MCF 10A (cell line): ENCODE measurements at regions not wholly inside any gene's neighbourhood (a gene's known extent, or its start where the extent isn't known, plus 50 kb on each side); places are given as distances from the start of the nearest gene placed in this dataset.

Source experiments
- BruUV-seq: library from RNA; stranded (reverse); fragments of 400-500 nt; replicated peaks from 2 replicates; lab custom pipeline; 2021; lab: Mats Ljungman, UMichigan
- CTCF ChIA-PET: fragments of 300-600 bp; sonication (Branson Sonifier 250); formaldehyde crosslinking; extraction: SDS; loops from one replicate; lab custom pipeline; 2021; ENCODE audit warnings: antibody characterized with exemption, inconsistent platforms; lab: Yijun Ruan, JAX
- POLR2A ChIA-PET: fragments of 300-600, 350-650 bp; sonication (Branson Sonifier 250); formaldehyde crosslinking; extraction: SDS; loops from one replicate; lab custom pipeline; 2020; ENCODE audit warnings: antibody characterized with exemption, inconsistent platforms; lab: Yijun Ruan, JAX
- DNase-seq: peaks from one replicate; pipeline ENCODE4 v3.0.0-alpha.2; 2018; ENCODE audit not compliant: unreplicated experiment
- H3K27ac Mint-ChIP-seq: one replicate; pipeline ENCODE4 v1.8.0; 2022; ENCODE audit warnings: mild to moderate bottlenecking, low read depth, mixed read lengths; ENCODE audit not compliant: unreplicated experiment
- H3K27me3 Mint-ChIP-seq: one replicate; pipeline ENCODE4 v1.8.0; 2022; ENCODE audit warnings: mixed read lengths; ENCODE audit not compliant: insufficient read depth, unreplicated experiment
- H3K36me3 Mint-ChIP-seq: one replicate; pipeline ENCODE4 v1.8.0; 2022; ENCODE audit warnings: mild to moderate bottlenecking, moderate library complexity, mixed read lengths; ENCODE audit not compliant: insufficient read depth, unreplicated experiment
- H3K4me1 Mint-ChIP-seq: one replicate; pipeline ENCODE4 v1.8.0; 2022; ENCODE audit warnings: mixed read lengths; ENCODE audit not compliant: insufficient read depth, unreplicated experiment
- H3K4me3 Mint-ChIP-seq: one replicate; pipeline ENCODE4 v1.8.0; 2022; ENCODE audit warnings: mild to moderate bottlenecking, moderate library complexity, mixed read lengths; ENCODE audit not compliant: unreplicated experiment
- H3K9me3 Mint-ChIP-seq: one replicate; pipeline ENCODE4 v1.8.0; 2022; ENCODE audit warnings: mixed read lengths; ENCODE audit not compliant: unreplicated experiment
- intact Hi-C: fragments of 100-400 bp; cut with micrococcal nuclease; formaldehyde crosslinking; loops from 2 replicates; pipeline ENCODE4 v1.14.1; 2022
- TF ChIP-seq, protein P1 (sequence below): fragments of 200-600 bp; IDR thresholded peaks from one replicate; pipeline ENCODE4 v1.8.0; 2022; ENCODE audit warnings: antibody characterized with exemption, mild to moderate bottlenecking; ENCODE audit not compliant: unreplicated experiment

DNA sequence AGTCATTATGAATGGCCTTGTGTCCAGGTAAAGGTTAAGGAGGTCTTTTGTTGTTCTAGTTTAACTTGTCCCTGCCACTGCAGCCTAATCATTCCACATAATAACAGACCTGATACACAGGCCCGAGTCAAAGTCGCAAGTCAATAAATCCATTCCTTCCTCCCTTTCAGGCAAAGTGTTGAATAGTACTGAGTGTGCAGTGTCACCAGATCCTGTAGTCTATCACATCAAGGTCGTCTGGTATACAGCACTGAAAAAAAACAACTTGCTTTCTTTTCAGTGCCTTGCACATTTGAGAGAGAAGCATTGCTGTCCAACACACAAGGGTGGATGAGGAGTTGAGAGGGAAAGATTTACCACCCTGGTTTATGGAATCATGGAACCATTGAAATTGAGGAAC is 606.2 kb downstream of the BCL11A start:
- DNase-seq: no peak
- CTCF ChIA-PET: interaction anchor here (0.8 kb wide), 1 partner anchor 17 kb away, joined by 5 read pairs; no protein-coding TSS in a partner anchor
- Mint-ChIP-seq H3K9me3 (no peaks in the 10 kb centered on the region), H3K4me1 (no peaks in the 10 kb centered on the region), H3K27ac (no peak overlapping the region), H3K36me3 (no peaks in the 10 kb centered on the region), H3K27me3 (no peaks in the 10 kb centered on the region), H3K4me3 (no peak overlapping the region)
- POLR2A ChIA-PET: interaction anchor here (0.7 to 1.1 kb wide), 2 partner anchors 36 to 362 kb away, joined by 3 to 4 read pairs; no protein-coding TSS in a partner anchor
- intact Hi-C loops: no loop called here
- BruUV-seq: no TSS peak
- TF ChIP-seq, protein P1, sequence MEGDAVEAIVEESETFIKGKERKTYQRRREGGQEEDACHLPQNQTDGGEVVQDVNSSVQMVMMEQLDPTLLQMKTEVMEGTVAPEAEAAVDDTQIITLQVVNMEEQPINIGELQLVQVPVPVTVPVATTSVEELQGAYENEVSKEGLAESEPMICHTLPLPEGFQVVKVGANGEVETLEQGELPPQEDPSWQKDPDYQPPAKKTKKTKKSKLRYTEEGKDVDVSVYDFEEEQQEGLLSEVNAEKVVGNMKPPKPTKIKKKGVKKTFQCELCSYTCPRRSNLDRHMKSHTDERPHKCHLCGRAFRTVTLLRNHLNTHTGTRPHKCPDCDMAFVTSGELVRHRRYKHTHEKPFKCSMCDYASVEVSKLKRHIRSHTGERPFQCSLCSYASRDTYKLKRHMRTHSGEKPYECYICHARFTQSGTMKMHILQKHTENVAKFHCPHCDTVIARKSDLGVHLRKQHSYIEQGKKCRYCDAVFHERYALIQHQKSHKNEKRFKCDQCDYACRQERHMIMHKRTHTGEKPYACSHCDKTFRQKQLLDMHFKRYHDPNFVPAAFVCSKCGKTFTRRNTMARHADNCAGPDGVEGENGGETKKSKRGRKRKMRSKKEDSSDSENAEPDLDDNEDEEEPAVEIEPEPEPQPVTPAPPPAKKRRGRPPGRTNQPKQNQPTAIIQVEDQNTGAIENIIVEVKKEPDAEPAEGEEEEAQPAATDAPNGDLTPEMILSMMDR: no peak

DNA sequence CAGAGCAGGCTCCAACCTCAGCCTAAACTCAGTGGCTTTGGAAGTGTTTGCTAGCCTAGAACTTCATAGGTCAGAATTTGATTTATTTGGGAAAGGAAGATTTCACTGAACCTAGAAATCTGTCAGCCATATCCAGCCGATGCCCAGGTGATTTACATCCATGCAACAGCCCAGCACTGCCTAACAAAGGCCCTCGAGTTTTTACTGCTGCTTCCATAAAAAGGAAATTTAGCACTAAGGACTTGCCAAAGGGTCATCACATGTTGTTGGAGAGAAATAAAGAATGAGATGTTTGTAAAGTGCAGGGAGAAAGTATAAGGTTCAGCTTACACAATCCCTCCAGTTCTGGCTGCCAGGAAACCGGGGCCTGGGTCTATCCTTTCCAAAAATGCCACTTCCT is 614.2 kb downstream of the BCL11A start:
- Mint-ChIP-seq H3K36me3 (no peaks in the 10 kb centered on the region), H3K4me3 (no peak overlapping the region), H3K27ac (no peak overlapping the region), H3K4me1 (no peaks in the 10 kb centered on the region), H3K9me3 (no peaks in the 10 kb centered on the region), H3K27me3 (no peaks in the 10 kb centered on the region)
- ChIA-PET POLR2A (no interaction called here), CTCF (no interaction called here)
- no TSS peak for BruUV-seq
- TF ChIP-seq, protein P1: no peak
- intact Hi-C loops: loop anchor here (10.0 kb wide), 1 partner anchor 634 kb away; no protein-coding TSS in a partner anchor
- no peak for DNase-seq

DNA sequence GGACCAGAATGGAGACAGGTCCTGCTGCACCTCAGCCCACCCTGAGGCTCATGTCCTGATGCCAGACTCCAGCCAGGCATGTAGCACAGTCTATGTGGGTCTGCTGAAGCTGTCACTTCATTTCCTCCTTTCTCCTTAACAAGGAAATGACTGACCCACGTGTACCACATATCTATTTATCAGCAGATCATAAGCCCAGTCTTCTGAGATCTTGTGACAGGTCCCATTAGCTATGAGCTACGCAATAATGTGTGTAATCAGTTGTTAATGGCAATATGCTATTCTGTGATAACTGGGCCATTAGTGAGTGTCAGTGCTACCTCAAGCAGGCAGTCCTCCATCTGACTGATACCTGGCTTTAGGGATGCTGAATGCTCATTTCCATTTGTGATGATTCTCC is 615.3 kb downstream of the BCL11A start:
- Mint-ChIP-seq H3K27me3 (no peaks in the 10 kb centered on the region), H3K36me3 (no peaks in the 10 kb centered on the region), H3K9me3 (no peaks in the 10 kb centered on the region), H3K4me1 (no peaks in the 10 kb centered on the region), H3K27ac (no peak overlapping the region), H3K4me3 (no peak overlapping the region)
- DNase-seq: no peak
- TF ChIP-seq, protein P1: no peak
- ChIA-PET CTCF (interaction anchor here (0.8 kb wide), 1 partner anchor 822 kb away, joined by 3 read pairs; no protein-coding TSS in a partner anchor), POLR2A (no interaction called here)
- BruUV-seq: no TSS peak
- intact Hi-C loops: loop anchor here (10.0 kb wide), 1 partner anchor 633 kb away; no protein-coding TSS in a partner anchor

DNA sequence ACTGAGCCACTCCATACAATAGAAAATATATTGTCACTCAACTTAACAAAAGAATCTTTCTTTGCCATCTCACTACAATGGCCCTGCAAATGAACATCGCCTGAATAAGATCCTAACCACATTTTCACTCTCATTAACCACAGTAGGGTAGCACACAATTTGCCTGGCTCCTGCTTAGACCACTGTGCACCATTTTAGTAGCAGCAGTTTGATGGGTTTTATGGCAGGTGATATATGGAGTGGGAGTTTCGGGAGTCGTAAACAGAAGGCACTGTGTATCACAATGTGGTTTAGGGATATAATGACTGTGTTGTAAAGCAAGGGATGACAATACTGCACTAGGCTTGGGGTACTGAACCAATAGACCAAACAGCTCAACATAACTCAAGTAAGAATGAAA is 617.4 kb downstream of the BCL11A start:
- no peaks in the 10 kb centered on the region for H3K9me3 Mint-ChIP-seq
- no peaks in the 10 kb centered on the region for H3K36me3 Mint-ChIP-seq
- no TSS peak for BruUV-seq
- ChIA-PET POLR2A (no interaction called here), CTCF (interaction anchor here (0.9 to 1.3 kb wide), 2 partner anchors 19 to 484 kb away, joined by 3 to 4 read pairs; no protein-coding TSS in a partner anchor)
- intact Hi-C loops: loop anchor here (10.0 kb wide), 1 partner anchor 631 kb away; no protein-coding TSS in a partner anchor
- no peak overlapping the region for H3K27ac Mint-ChIP-seq
- H3K4me3 Mint-ChIP-seq: no peak overlapping the region
- DNase-seq: no peak
- H3K4me1 Mint-ChIP-seq: no peaks in the 10 kb centered on the region
- H3K27me3 Mint-ChIP-seq: no peaks in the 10 kb centered on the region
- TF ChIP-seq, protein P1: no peak
